ENCODE measurements at regions not wholly inside any gene's neighbourhood (a gene's known extent, or its start where the extent isn't known, plus 50 kb on each side); places are given as distances from the start of the nearest gene placed in this dataset.
A peak's percentile ranks its signal among the peaks of the same experiment; 100 is the strongest.

DNA sequence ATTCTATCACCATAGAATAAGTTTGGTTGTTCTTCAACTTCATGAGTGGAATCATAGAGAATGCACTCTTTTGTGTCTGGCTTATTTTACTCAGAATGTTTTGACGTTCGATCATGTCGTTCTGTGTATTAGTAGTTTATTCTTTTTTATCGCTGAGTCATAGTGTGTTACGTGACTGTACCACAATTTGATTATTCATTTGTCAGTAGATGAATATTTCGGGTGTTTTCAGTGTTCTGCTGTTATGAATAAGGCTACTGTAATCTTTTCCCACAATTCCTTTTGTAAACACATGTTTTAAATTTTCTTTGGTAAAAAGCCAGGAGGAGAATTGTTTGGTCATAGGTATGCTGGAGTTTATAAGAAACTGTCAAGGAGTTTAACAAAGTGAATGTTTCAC lies 279.9 kb upstream of the B3GAT1 start:
- H3K9me3 ChIP-seq (replicated peaks; ENCODE audit: control insufficient read depth, insufficient read depth, low read depth, low read length): no peaks in the 10 kb centered on the region
- BruUV-seq (replicated peaks): no TSS peak
- H3K79me2 ChIP-seq (ENCODE audit: control insufficient read depth, insufficient read depth, low read length): no peaks in the 10 kb centered on the region
- no peak overlapping the region for H3K4me2 ChIP-seq (ENCODE audit: insufficient read depth, low read length)
- WGBS (ENCODE audit: insufficient coverage, low coverage, missing lambda C conversion rate): 1% methylated on average over 6 of the region's 6 CpGs
- H3K4me1 ChIP-seq (replicated peaks in 1 of 2; ENCODE audit: control insufficient read depth in 2 of 2, insufficient read depth in 2 of 2, low read length in 2 of 2): no peaks in the 10 kb centered on the region
- no peaks in the 10 kb centered on the region; a peak in 2 of 5 replicates for H3K27me3 ChIP-seq (ENCODE audit: control insufficient read depth in 2 of 2, insufficient read depth in 2 of 2, low read length in 2 of 2)
- ATAC-seq: no peak
- no peaks in the 10 kb centered on the region for H4K20me1 ChIP-seq (replicated peaks; ENCODE audit: control insufficient read depth, insufficient read depth, low read length)
- no peak overlapping the region for H3K4me3 ChIP-seq
- no peak overlapping the region for H3K9ac ChIP-seq (ENCODE audit: insufficient read depth in 1 of 2, low read depth in 2 of 2, low read length in 2 of 2)
- H3K36me3 ChIP-seq (ENCODE audit: control insufficient read depth, insufficient read depth, low read length): no peaks in the 10 kb centered on the region
- H3K9me1 ChIP-seq (ENCODE audit: control insufficient read depth, insufficient read depth, low read length): no peaks in the 10 kb centered on the region
- intact Hi-C loops (cut with micrococcal nuclease) (no loop called here), in situ Hi-C loops (cut with MboI) (no loop called here)
- H3K27ac ChIP-seq (ENCODE audit: extremely low read depth, low read depth, low read length): no peak overlapping the region
- FAIRE-seq: no peak
- H2AFZ ChIP-seq (ENCODE audit: low read depth, low read length): no peak overlapping the region
- CTCF ChIA-PET (ENCODE audit: low intra/inter-chr PET ratio): no interaction called here
- no peak for DNase-seq (ENCODE audit: extremely low read depth in 1 of 4, low spot score in 3 of 4)
- POLR2A ChIA-PET: no interaction called here
- TF ChIP-seq GTF2E2 (tag; IDR thresholded peaks at IDR 0.05): no peak
- TF ChIP-seq ZNF316 (IDR thresholded peaks at IDR 0.05): peak; percentile 37; the same call in 1 of the 2 replicates
- TF ChIP-seq NFE2L1 (tag; IDR thresholded peaks at IDR 0.05; ENCODE audit: borderline replicate concordance, low read depth): peak; percentile 15; the same call in 1 of the 2 replicates
- TF ChIP-seq NFE2 (IDR thresholded peaks at IDR 0.05; ENCODE audit: low read depth): peak; percentile 36; the same call in 1 of the 2 replicates
- TF ChIP-seq, protein P1, sequence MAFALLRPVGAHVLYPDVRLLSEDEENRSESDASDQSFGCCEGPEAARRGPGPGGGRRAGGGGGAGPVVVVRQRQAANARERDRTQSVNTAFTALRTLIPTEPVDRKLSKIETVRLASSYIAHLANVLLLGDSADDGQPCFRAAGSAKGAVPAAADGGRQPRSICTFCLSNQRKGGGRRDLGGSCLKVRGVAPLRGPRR (CRISPR knock-in tag; IDR thresholded peaks at IDR 0.05): no peak
- peak; percentile 37; the same call in 1 of the 2 replicates for TF ChIP-seq MAFG (tag; conservative IDR thresholded peaks at IDR 0.05)

DNA sequence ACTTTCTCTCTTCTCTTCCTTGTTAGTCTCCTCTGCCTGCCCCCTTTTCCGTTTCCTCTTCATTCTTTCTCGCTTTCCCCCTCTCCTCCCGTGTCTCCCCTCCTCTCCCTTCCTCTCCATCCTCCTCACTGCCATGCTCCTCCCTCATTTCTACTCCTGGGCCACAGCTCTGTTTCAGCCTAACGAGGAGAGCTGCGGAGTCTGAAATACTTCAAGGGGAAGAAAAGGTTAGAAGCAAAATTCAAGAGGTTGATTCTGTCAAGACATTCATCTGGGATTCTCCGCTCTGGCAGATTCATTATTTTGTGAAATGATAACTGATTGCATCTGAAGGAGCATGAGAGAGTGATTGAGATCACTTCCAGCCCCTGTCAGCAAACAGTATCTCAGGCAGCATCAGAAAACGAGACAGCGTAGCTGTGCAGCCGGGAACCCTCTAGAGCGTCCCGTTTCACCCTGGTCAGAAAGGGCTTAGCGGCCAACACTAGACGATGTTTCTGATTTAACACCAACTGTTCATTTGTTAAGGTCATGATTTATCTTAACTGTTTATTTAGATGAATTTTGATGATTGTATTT lies 279.3 kb upstream of the B3GAT1 start:
- POLR2A ChIA-PET: no interaction called here
- intact Hi-C loops (cut with micrococcal nuclease) (no loop called here), in situ Hi-C loops (cut with MboI) (no loop called here)
- CTCF ChIA-PET (ENCODE audit: low intra/inter-chr PET ratio): no interaction called here
- no peaks in the 10 kb centered on the region for H3K36me3 ChIP-seq (ENCODE audit: control insufficient read depth, insufficient read depth, low read length)
- H3K27ac ChIP-seq (ENCODE audit: extremely low read depth, low read depth, low read length): no peak overlapping the region
- H3K9me3 ChIP-seq (replicated peaks; ENCODE audit: control insufficient read depth, insufficient read depth, low read depth, low read length): no peaks in the 10 kb centered on the region
- ATAC-seq (no peak), FAIRE-seq (no peak), DNase-seq (ENCODE audit: extremely low read depth in 1 of 4, low spot score in 3 of 4) (no peak)
- H3K9me1 ChIP-seq (ENCODE audit: control insufficient read depth, insufficient read depth, low read length): no peaks in the 10 kb centered on the region
- no peak overlapping the region for H2AFZ ChIP-seq (ENCODE audit: low read depth, low read length)
- no TSS peak for BruUV-seq (replicated peaks)
- no peaks in the 10 kb centered on the region for H3K79me2 ChIP-seq (ENCODE audit: control insufficient read depth, insufficient read depth, low read length)
- no peaks in the 10 kb centered on the region for H4K20me1 ChIP-seq (replicated peaks; ENCODE audit: control insufficient read depth, insufficient read depth, low read length)
- no peak overlapping the region for H3K9ac ChIP-seq (ENCODE audit: insufficient read depth in 1 of 2, low read depth in 2 of 2, low read length in 2 of 2)
- H3K27me3 ChIP-seq (ENCODE audit: control insufficient read depth in 2 of 2, insufficient read depth in 2 of 2, low read length in 2 of 2): no peaks in the 10 kb centered on the region; a peak in 2 of 5 replicates
- no peak overlapping the region for H3K4me2 ChIP-seq (ENCODE audit: insufficient read depth, low read length)
- no peak overlapping the region for H3K4me3 ChIP-seq
- H3K4me1 ChIP-seq (replicated peaks in 1 of 2; ENCODE audit: control insufficient read depth in 2 of 2, insufficient read depth in 2 of 2, low read length in 2 of 2): no peaks in the 10 kb centered on the region
- TF ChIP-seq PTTG1 (tag; IDR thresholded peaks at IDR 0.05; ENCODE audit: low read depth): no peak
- under 1% methylated on average over 13 of the region's 13 CpGs for WGBS (ENCODE audit: insufficient coverage, low coverage, missing lambda C conversion rate)
